OCI-M2 (cell line): ENCODE measurements at regions not wholly inside any gene's neighbourhood (a gene's known extent, or its start where the extent isn't known, plus 50 kb on each side); places are given as distances from the start of the nearest gene placed in this dataset.

Experiments used
- DNase-seq: peaks from one replicate; lab custom pipeline; 2025; ENCODE audit not compliant: unreplicated experiment; lab: John Stamatoyannopoulos, UW

DNA sequence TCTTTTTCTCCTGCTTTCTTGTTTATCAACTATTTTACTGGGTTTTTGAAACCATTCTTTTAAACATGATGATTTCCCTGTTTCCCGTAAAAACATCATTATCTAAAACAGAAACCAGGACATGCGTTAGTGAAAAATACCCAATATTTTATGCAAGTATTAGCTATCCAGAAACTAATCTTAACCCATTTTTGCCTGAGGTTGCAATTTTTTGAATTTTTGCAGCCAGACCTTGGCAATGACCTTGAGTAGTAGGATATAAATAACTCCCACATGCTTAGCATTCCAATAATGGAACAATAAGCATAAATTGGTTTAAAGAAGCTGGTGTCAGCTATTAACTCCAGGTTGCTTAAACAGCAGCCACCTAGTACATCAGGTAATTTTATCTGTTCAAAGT is 308.9 kb upstream of the ANO3 start:
- DNase-seq, result no peak

DNA sequence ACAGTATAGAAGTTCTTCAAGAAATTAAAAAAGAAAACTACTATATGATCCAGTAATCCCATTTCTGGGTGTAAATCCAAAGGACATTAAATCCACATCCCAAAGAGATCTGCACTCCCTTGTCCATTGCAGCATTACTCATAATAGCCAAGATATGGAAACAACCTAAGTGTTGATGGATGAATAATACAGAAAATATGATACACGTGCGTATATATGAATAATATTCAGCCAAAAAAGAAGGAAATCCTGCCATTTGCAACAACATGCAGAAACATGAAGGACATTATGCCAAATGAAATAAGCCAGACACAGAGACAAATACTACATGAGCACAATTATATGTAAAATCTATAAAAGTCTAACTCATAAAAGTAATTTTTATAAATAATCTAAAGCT is 306.3 kb upstream of the ANO3 start:
- no peak for DNase-seq

DNA sequence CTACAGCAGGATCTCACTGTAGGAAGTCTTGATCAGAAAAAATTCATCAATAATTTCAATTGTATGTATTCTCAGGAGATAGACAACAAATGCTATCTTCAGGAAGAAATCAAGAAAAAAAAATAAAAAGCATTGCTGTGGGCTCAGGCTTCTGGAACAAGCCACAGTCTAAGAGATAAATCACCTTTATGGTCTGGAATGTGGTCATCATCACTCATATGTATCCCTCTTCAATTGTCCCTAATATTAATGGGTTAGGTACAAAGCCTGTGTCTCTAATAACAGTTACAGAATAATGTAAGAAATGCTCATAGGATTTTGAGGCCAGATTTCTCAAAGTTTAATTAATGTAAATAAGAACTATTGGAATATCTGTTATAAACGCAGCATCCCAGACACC is 305.9 kb upstream of the ANO3 start:
- DNase-seq, result no peak

DNA sequence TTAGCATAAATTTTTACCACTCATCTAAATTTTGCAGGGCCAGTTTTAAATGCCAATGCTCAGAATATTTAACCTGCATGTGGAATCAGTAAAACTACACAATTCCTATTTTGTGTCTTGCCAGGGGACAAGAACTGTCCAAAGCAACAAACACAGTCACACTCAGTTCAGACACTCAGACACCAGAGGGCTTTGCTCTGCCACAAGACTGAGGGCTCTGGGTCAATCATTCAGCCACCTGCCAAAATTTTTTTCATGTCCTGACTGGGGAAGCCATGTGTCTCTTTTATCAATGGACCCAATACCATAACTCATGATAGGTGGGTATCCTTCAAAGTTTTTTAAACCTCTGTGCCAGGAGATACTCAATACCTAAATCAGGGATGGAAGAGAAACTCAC is 304.0 kb upstream of the ANO3 start:
- DNase-seq, result no peak

DNA sequence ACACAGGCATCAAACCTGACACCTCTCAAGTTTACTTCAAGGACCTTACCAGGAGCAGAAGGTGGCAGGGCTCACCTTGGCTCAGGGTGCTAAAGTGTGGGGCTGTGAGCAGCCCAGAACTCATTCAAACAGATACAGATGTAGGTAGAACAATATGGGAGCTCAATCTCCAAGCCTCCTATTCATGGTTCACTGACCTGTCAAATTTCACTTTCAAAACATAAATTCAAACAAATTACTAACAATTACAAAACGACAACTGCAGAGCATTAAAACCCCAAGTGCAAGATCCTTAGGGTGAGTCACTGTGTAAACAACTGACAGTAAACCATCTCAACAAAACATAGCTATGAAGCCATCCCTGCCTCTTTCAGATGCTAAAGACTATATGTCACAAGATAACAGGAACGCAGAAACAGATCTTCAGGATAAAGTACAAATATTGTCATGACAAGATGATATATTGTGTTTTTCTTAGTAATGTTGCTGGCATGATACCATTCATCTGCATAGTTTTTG is 303.5 kb upstream of the ANO3 start:
- DNase-seq, result no peak

DNA sequence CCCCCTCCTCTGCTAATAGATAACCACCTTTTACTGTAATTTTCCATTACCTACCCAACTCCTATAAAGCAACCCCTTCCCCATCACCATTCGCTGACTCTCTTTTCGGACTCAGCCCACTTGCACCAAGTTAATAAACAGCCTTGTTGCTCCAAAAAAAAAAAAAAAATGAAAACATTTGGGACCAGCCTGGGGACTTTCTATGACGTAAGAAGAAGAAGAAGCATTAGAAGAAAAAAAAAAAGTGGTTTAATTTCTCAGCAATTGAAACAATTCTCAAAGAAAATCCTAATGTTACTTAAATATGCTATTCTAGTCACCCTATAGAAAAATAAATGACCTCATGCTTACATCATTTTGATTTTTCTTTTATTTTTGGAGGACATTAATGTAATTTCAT is 301.5 kb upstream of the ANO3 start:
- DNase-seq, result no peak

DNA sequence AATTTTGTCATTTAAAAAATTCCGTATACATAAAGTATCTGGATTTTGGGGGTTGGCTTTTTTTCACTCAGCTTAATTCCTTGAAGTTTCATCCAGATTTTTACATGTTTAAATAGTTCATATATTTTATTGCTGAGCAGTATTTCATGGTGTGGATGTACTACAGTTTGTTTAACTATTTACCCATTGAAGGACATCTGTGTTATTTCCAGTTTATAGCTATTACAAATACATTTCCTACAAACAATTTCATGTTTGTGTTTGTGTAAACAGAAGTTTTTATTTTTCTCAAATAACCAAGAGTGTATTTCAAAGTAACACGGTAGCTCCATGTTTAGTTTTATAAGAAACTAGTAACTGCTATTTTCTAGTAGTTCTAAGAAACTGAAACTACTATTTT is 299.7 kb upstream of the ANO3 start:
- no peak for DNase-seq

DNA sequence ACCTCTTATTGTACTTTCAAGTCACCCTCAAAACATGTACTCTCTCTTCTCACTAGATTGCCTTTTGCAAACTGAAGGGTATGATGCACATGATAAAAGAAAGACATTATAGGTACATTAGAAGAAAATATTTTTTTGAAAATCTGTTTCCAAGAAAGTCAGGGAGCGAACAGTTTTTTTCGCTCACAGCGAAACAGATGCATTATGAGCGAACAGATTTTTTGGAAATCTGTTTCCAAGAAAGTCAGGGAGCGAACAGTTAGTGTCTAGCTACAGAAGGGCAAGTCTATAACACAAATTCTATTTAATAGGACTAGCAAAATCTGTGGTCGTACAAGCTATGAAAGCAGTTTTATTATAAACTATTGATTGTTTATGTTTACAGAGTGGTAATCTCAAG is 296.2 kb upstream of the ANO3 start:
- no peak for DNase-seq

DNA sequence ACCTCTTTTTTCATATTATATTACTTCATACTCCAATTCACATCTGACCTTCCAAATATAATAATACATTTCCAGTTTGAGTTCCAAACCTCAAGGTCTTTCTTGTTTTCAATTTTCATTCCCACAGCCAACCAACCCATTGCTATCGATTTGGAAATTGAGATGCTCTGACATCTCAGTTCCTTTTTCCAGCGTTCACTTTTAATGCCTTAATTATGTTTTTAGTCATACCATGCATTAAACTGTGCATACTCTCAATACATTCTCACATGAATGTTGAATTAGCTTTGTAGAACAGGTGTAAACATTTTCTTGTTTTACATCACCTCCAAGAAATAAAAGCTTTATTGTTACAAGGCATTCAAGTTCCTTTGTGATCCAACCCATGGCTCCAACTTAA is 294.2 kb upstream of the ANO3 start:
- DNase-seq, result no peak

DNA sequence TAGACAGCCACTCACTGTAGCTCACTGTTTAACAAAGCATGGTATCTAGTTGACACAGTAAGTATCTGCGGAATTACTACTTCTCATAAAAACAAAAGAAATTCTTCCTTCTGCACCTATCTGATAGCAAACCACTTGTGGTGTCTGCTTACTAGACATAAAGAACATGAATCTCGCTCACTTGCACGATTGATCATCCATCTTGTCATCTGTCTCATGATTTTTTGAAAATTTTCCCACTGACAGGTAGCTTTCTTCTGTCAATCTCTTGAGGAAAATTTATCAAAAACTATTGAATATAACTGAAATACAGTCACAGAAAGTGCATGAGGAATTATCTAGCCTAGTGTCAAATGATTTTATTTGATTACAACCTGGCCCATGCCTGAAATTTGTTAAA is 291.6 kb upstream of the ANO3 start:
- no peak for DNase-seq

DNA sequence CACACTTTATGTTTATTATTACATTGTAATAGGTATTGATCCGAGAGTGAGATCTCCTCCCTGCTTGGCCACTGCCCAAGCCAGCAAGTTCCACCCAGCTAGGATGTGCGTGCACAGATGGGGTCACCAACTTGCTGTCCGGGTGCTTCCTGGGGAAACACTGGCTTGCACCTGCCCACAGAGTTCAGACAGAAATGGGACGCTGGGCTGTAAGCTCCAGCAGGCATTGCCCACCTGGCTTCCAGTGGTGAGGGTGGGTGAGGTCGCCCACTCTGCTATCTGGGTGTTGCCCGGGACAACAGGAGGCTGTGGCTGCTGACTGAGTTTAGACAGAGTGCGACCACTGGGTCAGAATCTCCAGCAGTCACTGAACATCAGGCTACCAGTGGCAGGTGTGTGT is 289.8 kb upstream of the ANO3 start:
- no peak for DNase-seq

DNA sequence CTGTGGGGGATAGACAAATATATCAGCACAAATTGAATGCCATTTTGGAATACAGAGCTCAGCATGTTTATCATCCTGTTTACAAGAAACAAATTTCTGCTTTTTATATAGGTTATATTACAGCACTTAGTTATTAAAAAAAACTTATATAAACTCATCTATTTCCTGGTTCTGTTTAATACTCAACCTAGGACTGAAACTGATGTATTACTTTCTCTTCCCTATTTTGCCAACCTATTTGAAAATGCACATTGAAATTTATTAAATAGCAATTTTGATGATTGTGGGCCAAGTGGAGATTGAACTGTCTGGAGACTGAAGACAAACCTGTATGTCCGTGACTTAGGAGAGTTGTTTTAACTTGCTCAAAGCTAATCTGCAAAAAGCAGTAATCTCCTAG is 288.3 kb upstream of the ANO3 start:
- no peak for DNase-seq

DNA sequence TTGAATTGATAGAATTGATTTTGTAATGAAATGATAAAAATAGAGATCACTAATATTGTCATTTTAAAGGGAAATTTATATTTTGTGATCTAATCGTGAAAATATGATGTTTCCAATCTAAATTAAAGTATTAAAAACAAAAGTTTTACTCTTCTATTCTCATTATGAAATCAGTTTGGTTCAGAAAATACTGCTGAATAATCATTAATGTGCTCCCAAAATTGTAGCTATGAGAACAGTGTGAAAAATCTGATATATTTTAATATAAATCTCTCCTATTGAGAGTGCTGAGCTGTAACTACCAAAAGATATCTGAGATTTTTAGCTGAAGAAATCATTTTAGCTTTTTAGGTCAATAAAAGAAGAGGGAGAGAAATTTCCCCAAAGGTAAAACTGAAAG is 287.5 kb upstream of the ANO3 start:
- DNase-seq, result no peak

DNA sequence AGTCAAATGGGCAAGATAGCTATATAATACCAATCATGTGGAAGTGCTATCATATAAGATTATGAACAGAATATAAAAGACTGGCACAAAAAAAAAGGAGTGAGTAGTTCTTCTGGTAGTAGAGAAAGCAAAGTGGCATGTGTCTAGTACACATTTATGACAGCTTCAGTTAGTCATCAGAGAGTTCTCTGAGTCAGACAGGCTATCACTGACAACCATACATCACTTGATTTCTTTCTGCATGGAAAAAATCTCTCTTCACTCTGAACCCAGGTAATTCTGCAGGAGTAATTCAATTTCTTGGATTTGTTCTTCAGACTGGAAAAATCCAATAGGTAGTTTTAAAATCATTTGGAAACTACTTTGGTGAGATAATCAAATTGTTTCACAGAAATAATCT is 286.8 kb upstream of the ANO3 start:
- no peak for DNase-seq

DNA sequence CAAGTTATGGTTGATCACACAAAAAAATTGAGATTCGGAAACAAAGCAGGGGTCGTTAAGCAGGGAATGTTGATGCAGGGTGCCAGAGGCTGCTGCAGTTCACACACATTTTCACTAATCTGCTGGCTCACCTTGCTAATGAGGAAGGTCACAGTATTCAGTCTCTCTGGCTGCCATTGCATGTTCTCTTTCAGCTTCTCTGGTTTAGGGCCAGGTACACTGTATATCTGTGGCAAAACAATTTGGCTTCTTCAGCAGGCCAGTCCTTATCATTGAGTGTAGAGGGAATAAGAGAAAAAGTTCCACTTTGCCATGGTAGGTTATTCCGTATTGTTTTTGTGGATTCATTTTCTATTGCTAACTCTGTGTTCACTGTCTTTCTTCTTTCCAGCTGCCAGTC is 283.7 kb upstream of the ANO3 start:
- DNase-seq, result no peak

DNA sequence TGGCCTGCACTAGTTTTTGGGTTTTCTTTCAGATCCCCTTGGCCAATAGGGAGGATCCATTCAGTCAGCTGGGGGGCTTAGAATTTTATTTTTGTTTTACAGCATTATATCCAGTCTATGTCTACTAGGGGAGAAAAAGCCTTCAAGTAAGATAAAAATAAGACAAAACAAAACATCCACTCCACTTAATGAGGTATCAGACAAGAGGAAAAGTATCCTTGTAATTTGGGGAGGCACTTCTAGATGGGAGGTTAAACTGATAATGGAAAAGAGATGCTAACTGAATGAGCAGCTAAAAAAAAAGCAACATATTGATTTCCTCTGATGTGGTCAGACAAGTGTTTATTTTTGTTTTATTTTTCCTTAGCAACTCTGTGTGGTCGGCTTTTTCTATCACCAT is 278.0 kb upstream of the ANO3 start:
- no peak for DNase-seq

DNA sequence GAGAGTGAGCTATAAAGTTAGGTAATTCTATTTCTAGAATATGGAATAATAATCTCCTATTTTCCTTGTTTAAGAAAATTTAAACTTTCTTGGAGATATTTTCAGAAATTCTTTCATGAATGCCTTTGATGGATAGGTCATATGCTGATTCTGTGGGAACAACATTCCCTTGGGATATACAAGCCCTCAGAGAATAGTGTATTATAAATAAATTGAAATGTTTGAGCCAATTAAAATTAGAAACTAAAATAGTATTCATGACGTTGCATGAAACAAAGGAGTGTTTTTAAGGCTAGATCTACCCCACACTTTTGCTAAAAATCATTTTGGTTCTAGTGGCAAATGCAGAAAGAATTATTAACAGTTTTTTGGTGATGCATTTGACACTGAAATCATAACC is 269.3 kb upstream of the ANO3 start:
- DNase-seq, result no peak

DNA sequence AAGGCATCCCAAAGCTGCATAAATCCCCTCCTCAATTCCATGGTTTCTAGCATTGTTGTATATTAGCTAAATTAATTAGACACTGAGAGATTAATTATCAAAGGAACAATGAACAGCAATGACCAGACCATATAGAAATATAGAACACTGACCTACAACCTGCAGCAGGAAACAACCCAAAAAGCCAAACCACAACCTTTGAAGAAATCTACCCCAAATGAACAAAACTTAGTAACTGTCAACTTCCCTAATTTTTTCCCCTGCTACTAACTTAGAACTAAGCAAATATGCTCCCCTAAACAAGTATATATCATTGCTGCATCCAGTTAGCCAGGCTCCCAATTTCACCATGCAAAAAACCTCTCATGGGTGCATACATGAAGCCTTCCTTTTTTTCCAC is 268.0 kb upstream of the ANO3 start:
- DNase-seq, result no peak

DNA sequence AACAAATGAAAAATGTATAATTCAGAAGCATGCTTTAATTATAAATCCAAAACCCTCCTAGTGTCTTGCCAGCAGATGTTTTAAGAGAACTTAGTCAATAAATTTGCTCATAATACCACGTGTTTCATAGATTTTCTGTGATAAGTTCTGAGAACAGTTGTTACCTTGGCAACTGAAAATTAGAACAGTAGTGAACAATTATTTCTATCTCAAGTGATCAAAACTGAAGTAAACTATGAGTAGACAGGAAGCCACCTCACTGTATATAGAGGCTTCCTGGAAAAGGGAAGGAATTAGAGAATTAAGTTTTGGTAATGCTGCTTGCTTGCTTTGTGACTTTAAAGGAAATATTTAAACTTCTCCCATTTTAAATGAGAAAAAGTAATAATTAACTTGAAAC is 266.0 kb upstream of the ANO3 start:
- no peak for DNase-seq

DNA sequence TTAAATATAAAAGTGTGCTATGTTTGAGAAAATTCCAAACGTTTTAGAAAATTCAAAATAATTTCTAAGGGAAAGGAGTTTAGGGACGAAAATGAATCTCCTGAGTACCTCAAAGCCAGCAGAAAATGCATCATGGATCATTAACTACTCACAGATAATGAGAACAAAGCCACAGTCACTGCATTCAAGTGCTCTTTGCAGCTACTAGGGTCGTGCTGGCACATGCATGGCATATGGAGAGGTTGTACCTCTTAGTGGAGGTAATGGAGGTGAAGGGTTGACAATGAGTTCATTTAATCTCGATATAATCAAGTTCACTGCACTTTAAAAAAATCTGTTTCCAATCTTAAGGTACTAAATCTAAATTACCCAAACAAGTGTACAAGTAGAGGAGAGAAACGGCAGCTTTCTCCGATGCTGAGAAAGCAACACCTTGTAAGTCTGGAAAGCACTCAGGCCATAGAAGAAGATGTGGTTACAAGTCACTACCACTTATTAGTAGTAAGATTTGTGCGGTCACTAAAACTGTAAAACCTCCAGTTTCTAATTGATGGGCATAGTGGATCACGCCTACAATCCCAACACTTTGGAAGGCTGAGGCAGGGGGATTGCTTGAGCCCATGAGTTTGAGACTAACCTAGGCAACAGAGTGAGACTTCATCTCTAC is 261.1 kb upstream of the ANO3 start:
- DNase-seq, result no peak

DNA sequence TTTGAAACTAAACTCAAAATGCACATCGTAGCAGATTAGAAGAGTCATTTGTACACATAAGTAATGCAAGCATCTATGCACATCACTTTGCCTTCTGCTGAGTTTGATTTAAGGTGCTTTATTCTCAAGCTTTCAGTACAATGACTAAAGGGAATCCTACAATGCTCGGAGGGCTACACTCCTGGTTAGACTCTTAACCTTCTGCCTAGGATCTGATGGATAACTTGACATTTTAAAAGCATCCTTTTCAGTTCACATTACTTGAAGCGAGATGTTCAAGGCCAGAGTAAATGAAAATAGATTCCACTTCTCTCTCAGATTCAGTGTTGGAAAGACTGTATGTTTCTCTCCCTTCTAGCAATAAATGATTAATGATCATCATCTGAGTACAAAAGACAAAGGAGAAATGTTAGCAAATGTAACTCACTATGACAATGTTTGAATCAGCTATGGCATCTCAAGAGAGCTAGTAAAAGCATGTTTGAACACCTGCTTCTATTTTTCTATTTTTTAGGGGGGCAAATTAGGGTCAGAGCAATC is 259.2 kb upstream of the ANO3 start:
- no peak for DNase-seq

DNA sequence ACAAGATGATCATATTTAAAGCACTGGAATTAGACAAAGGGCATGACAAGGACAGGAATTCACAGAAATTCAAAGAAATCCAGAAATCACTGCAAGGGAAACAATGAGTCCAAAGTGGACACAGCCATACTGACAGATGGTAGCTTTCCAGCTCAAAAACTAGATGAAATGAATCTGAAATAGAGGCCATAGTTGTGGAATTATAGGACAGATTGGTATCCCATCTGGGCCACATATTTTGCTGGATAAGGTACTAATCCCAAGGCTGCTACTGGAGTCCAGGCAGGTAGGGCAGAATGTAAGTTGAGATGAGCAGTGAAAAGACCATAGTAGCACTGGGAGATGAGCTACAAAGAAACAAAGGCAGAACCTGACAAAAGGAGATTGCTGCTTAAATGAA is 258.3 kb upstream of the ANO3 start:
- DNase-seq, result no peak

DNA sequence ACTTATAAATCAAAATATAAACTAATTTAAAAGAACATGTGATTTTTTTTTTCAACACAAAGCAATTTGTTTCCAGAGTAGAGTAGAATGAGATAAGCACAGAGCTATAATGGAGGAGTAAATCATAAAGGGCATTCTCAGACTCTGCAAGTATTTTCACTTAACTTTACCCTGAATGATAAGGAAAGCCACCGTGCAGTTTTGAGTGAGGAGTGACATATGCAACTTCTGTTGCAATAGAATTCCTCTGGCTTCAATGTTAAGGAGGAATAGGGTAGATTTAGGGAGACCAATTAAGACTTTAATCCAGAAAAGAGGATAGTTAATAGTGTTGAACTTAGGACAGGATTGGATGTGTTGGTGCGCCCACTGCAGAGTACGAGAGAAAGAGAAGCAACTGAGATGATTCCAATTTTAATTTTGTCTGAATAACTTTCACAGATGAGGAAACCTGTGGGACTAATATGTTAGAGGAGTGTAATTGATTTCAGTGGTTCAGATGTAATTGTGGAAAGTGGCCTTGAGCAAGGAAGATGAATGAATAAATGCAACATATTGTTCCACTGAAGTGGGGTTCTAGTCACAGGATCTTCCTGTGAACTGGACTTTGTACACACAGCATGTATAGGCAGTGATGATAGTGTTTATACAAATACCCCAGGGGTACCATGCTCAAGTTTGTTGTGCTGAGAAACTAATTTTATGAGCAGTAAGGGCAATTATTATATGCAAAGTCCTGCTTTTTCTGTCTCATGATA is 255.5 kb upstream of the ANO3 start:
- no peak for DNase-seq
